HG03066 (cell line): ENCODE measurements at regions not wholly inside any gene's neighbourhood (a gene's known extent, or its start where the extent isn't known, plus 50 kb on each side); places are given as distances from the start of the nearest gene placed in this dataset.

Source experiments
- ATAC-seq: cut with Tn5 transposase; IDR thresholded peaks from one replicate; pipeline ENCODE4 v1.9.1; 2021; ENCODE audit warnings: low read depth; ENCODE audit not compliant: unreplicated experiment

DNA sequence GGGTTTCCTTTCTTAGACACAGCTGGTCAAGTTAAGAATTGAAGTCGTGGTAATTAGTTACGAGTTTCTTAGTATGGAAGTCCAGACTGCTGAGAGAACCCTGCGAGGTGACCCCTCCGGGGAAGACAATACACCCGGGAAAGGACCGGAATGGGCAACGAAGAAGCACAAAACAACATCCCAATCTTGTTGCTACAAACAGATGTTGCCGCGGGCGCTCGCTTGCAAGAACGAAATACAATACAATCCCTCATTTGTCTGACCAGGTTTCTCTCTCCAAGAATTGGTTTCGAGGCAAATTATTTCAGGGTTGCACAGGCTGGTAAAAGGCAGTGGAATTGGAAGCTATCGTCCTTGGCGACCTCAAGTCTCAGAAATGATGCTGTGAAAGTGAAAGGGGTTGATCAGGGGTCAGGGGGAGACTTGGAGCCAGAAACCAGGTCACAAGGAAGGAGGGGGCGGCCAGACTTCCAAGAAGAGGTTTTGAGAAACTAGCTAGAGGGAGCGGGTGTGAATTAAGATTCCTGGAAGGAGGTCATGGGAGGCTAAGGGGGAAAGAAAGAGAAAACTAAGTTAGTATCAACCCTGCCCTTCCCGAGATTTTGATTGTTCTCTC, 401.9 kb downstream of the HRH4 start:
- no peak for ATAC-seq

DNA sequence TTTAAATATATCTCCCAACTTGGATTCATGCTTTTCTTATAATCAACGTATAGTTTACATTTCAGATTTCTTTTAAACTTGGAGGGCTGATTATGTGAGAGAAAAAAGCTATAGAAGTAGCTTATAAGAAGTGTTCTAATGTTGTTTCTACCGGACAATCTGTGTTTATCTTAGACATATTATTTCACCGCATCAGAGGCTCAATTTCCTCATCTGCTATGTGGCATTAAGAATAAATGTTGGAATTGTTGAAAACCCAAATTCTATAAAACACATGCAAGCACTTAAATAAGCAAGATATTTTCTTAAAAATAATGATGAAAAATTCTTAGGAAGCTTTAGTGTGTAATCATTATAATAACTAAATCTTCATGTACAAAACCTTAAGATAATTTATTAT, 407.9 kb downstream of the HRH4 start:
- ATAC-seq: no peak

DNA sequence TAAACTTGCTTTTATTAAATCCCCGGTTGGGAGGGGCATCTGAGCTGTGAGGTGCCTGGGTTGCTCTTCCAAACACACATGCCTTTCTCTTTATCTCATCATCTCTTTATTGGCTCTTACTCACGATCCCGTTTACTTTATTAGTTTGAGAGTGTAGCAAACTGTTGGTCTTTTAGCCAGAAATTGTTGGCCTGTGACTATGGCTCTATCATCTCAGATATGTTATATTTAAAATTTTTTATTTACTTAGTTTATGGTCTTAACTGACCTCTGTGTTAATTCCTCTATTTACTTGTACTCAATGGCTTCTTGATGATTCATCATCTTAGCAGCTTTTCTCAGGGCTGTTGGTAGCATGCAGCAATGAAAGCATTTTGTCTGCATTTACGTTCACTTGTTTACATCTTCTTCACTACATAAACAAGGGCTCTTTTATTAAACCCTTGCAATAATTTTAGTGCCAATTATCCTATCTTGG, 408.4 kb downstream of the HRH4 start:
- no peak for ATAC-seq

DNA sequence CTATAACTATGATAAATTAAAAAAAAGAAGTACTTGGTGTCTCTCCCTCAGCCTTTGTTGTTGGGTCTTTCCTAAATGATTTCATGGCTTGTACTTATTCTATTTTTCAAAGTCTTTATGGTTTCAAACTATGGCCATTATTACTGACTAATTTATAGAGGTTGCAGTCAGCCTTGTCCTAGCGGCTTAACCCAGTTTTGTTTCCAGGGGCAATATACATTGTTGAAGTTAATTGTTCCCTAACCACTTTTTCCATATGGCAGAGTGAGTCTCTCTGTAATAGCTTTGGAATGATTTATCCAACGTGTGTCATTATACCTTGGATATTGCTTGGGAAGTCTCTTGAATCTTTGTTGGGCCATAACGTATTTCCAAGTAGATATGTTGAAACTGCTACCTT, 408.8 kb downstream of the HRH4 start:
- no peak for ATAC-seq

DNA sequence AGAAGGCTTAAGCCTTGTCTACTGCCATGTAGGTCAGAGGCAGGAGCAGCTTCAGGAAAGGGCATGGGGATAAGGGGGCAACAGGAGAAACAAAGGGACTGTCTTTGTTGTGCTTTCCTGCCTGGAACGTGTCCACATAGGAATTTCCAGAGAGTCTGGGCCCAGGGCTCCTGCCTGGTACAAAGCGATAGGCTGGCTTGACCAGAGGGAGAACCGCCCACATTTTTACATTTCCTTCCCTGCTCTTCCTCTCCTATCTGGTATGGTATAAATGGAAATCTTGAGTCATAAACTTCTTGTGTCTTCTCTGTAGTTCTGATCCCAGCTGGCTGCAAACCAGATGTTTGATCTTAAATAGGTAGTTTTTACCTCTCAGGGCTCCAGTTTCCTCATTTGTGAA, 414.8 kb downstream of the HRH4 start:
- ATAC-seq: no peak

DNA sequence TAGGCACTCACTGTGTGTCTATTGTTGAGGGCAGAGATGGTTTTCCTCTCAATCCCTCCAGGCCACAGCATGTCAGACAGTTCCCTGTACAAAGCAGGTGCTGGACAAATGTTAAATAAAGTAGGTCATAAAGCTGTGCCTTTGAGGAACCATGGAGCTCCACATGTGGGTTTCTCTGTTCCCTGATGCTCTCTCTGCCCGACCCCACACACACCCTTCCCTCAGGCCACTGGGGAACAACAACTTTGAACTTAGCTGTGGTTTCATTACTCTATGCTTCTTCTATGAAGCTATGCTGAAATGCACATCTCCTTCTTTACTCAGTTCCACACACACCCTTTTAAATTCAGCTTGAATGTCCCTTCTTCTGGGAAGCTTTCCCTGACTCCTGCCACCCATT, 415.3 kb downstream of the HRH4 start:
- ATAC-seq: no peak

DNA sequence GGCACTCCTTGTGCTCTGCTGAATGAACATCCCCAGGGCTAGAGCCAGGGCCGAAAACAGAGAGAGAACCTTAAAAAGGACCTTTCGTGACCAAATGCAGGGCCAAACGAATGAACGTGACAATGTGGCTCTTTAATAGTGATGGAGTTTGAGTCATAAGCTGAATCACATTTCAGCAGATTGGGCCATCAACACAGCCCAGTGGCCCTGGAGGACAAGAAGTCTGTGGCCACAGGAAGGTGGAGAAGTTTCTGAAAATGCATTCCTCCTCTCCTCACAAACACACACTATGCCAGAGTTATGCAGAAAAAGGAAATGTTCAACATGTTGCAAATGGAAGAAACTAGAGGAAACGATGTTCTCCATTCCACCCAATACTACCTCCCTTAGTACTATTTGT, 415.8 kb downstream of the HRH4 start:
- ATAC-seq: no peak

DNA sequence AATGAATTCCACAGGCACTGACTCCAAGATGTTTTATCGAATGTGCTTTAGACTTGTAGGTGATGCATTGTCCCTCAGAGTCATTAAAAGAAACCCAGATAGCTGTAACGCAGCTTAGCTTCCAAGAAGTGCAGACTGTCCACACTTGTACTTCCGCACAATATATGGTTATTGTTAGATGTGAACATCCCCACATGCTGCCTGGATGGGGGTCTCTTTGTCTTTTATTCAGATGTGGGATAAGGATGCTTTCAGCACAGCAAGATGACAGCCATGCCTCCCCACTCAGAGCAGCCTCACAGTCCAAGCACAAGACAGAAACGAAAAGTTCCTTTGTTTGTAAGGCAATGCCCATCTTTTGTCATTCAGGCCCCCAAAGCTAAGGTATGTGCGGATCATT, 416.6 kb downstream of the HRH4 start:
- ATAC-seq: no peak

DNA sequence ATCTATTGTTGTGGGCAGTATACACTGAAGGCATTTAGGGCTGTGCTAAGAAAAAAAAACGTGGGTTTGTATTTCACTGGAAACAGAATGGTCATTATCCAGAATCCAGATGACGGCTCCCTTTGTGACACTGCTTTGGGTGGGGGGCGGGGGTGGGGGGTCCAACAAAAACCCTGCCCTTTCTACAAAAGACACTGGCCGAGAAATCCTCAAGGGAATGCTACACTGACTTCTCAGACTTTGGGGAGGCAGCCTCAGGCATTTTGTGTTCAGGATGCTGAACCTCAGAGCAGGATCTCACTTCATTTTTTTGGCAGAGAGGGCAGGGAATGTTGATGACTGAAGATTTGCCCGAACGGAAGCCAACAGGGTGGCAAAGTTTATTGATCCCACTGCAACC, 417.1 kb downstream of the HRH4 start:
- ATAC-seq: no peak

DNA sequence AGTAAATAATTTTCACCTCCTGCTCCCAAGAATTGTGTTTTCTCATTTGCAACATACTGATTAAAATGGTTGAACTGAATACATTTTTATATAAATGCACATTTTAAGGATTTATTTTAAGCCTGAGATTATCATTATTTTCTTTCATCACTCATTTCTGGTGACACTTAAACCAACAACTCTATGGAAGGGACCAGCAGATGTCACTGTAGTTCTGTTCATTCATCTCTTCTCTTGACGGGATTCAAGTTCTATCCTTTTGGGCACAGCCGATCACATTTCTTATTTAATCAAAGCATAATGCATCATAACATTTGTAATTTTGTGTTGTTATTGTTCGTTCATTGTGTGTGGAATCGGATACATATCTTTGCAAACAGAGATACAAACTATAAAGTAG, 417.9 kb downstream of the HRH4 start:
- ATAC-seq: no peak

DNA sequence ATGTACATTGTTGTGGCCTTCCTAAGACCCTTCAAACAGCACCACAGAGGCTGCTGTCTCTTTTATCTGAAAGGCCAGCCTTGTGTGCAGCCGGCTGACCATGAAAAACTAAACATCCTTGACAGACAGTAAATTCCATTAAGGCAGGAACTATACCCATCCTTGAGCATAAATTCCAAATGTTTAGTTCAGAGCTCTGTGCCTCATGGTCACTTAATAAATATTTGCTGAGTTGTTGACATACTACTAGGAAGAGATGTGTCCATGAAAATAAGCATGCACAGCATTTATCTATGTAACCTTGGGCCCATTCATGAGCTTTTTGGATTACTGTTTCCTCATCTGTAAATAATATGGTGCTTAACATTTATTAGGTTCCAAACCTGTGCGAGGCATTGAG, 424.8 kb downstream of the HRH4 start:
- ATAC-seq: no peak

DNA sequence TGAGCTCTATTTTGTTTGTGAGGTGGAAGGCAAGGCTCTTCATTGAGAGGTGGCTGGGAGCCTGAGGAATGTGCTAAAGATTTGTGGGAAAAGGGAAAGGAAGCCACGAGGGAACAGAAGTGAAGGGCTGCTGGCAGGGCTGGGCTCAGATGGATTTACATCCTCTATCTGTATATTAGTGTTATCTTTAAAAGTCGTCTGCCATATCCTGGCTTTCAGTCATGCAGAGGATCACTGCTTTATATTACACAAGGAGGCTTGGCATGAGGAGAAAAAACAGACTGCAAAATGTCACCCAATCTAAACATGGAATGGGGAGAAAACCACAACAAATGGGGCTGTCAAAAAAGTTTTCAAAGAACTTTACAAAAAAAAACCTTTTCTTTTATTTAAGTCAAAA, 434.4 kb downstream of the HRH4 start:
- ATAC-seq: no peak

DNA sequence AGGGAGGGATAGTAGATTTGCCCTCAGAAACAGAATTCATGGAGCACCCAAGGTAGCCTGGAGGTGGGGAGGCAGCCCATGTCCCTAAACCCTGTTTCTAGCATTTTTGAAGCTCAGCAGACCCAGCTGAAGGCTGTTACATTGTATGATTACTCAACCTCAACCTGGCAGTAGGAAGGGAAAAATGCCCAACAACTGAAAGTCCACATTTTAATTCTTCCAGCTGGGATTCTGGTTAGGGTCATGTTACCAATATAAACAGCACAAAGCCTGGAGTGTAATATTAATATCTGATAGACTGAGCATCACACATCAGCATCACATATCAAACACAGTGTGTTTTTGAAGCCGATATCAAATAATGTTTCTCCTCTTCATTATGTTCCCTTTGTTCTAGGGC, 437.0 kb downstream of the HRH4 start:
- no peak for ATAC-seq

DNA sequence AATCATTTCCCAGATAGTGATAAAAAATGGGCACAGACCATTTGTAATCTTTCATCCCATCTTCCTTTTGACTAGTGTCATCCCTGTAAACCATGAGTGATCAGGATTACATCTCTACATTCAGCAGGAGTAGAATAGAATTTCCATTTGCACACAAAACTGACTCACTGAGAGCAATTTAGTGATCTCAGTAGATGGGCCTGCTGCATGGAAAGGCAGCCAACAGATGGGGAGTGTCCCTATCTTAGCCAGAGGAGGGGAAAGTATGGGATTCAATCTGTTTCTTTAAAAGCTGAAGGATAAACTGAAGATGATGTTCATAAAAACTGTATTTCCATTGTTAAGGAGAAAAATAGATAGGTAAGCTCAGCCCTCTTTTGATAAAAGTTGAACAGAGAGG, 441.7 kb downstream of the ZNF521 start:
- ATAC-seq: no peak

DNA sequence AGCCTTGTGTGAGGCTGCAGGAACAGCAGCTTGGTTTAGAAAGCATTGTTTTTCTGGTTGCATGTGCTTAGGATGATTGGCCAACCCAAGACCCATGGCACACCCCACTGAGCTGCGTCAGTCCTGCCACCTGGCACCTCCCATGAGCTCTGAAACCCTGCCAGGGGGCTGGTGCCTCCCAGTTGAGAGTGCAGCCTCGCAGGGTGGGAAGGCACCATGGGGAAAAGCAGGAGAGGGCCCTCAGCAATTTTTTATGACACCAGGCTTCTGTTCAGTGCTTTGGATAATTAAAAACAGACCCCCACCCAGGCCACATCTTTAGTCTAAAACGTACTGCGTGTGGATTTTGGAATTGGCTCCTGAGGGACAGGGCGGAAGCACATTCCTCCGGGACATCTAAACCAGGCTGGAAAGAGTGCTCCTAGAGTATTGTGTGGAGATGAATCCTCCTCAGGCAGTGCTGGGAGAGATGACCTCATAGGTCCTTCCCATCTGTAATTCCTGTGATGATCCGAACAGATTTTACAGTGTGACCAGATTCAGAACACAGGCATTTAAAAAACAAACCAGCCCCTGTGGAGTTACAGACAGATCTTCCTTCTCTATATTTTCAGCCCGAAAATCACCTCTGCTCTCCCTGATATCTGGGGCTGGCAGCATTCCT, 438.3 kb downstream of the ZNF521 start:
- ATAC-seq: no peak

DNA sequence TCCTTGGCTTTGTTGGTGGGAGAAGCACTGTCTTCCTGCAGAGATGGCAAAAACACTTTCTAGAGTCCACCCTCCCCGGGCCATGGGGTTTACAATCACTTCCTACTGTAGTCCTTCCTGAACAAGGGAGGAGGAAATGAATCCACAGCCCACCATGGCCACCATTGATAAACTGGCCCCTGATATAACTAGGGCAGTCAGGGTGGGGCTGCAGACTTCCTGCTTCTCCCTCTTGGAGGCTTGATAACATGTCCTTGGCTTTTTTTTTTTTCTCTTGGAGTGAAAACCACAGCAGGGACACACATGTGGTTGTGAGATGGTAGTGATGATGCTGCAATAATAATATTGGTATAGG, 437.8 kb downstream of the ZNF521 start:
- ATAC-seq: no peak

DNA sequence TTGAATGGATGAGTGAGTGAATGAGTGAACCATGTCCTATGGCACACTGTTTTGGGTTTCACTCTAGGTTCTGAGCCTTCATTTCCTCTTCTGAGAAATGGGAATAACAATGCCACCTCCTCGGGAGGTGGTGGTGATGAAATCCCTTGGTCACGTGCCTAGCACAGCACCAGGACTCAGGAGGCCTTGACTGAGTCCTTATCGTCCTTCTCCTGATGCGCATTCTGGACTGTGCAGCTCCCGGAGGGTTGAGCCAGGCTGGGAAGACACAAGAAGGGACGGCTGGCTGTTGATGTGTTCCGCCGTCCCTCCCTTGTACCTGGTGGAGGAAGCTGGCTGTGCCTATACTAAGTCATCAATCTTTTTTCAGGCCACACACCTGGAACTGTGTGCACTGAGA, 437.3 kb downstream of the ZNF521 start:
- no peak for ATAC-seq

DNA sequence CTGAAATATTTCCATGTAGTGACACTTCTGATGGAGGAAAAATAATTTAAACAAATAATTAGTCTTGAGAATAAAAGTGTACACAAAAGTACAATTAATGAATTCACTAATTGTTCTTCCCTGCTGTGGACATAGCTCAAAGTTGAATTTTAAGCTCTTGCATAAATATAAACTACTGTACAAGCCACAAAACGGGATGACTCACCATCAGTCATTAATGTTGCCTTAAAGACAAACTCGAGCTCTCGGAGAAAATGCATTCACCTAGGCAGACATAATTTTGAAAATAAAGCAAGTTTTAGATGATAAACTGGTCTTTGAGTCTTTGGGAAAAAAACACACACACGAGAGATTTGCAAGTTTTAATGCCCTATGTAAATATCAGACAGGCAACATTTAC, 436.4 kb downstream of the ZNF521 start:
- no peak for ATAC-seq

DNA sequence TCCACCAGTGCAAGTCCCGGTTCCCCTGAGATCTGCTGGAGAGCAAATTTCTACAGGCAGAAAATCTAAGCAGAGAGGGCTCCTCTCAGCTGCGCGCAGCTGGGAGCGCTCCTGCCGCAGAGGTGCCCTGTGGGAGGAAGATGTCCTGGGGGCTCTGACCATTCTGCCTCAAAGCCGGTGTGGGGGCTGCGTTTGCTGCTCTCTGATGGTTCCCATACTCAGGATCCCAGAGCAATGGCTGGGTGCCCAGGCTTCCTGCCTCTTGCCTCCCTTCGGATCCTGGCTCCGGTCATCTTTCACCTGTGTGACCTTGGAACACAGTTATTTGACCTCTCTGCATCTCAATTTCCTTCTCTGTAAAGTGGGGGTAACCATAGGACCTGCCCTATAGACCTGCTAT, 434.2 kb downstream of the ZNF521 start:
- no peak for ATAC-seq

DNA sequence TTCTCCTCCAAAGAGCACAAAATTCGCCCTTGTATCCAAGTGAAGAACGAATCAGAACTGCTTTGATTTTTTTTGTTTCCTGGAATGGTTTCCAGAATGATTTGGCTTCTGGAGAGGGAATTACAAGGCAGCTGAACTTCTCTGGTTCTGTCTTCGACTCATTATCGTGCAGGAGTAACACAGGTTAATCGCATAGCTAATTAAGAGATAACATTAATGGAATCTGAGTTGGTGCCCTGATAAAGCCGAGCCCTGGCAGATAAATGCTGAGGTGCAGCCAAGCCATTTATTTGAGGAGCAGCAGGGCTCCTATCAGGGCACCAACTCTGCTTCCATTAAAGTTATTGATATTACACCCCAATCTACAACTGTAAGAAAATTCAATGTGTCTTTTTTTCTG, 433.7 kb downstream of the ZNF521 start:
- ATAC-seq: no peak

DNA sequence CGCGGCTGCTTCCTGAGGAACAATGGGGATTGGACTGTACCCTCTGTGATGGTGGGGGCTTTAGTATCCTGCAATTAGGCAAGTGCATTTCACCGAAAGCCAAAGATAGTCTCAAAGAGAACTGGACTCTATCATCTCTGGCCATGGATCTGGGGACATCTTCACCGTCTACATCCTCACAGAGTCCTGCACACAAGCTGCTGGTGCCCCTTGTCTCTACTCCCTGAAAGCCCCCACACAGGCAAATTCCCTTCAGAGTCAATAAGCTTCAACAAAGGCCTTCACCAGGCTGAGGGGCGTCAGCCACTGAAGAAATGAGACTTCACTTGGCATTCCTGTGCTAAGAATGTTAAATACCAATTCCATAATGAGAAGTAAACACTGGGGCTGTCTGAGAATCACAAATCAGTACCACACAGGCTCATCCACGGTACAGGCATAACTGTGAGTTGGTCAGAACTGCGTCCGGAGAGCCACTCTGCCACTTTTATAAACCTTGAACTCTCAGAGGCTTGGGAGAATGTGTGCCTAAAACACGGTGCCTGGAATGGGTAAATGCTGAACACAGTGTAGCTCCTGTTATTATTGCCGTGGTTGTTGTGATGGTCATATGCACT, 432.7 kb downstream of the ZNF521 start:
- ATAC-seq: no peak

DNA sequence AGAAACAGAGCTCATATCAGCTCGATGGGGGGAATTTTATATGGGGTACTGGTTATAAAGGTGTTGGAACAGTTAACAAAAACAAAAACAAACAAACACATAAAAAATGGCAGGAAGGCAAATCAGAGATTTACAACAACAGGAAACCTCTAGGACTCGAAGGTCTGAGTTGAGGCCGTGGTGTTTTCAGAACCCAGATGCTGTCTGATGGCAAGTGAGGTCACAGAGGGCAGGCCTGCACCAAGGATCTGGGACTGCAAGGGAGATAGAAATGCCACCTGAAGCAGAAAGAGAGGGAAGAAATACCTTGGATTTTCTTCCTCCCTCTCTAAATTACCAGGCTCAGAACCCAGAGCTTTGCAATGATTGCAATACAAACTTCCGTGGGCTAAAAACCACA, 429.5 kb downstream of the ZNF521 start:
- no peak for ATAC-seq
